ENCODE measurements at regions not wholly inside any gene's neighbourhood (a gene's known extent, or its start where the extent isn't known, plus 50 kb on each side); places are given as distances from the start of the nearest gene placed in this dataset.
"Not testable (repeated sequence)": the region's sequence is repeated elsewhere in the genome, so short reads cannot be mapped to it uniquely, and the experiment has no call there.

DNA sequence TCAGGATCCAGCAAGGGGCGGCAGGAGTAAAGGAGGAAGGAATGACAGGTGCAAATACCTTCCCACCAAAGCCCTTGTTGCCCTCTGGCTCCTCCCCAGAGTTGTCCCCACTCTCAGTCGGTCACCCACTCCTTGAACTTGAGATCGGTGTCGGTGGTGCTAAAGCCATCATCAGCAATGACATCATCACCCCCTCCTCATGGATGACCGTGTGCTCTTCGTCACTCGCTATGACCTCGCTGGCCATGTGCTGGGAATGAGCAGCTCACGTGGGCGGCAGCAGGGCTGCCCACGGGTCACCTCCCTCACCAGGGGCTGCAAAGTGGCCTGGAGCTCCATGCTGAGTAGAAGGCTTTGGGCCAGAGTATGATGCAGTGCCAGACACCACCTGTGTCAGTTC is 405.3 kb downstream of the CACNA1B start:
- TF ChIP-seq RBBP5 (IDR thresholded peaks at IDR 0.05; ENCODE audit: borderline replicate concordance, low read depth, low read length); TEAD4 (IDR thresholded peaks at IDR 0.05; ENCODE audit: low read depth, low read length); POLR2AphosphoS5 (IDR thresholded peaks at IDR 0.05; ENCODE audit: low read depth, low read length); ASH2L (IDR thresholded peaks at IDR 0.05; ENCODE audit: low read length); TCF12 (IDR thresholded peaks at IDR 0.05; ENCODE audit: low read depth, low read length); ATF3 (IDR thresholded peaks at IDR 0.05; ENCODE audit: insufficient read depth, low read depth, low read length); USF2 (IDR thresholded peaks at IDR 0.05; ENCODE audit: low read length): not testable (repeated sequence)
- TF ChIP-seq, protein P1, sequence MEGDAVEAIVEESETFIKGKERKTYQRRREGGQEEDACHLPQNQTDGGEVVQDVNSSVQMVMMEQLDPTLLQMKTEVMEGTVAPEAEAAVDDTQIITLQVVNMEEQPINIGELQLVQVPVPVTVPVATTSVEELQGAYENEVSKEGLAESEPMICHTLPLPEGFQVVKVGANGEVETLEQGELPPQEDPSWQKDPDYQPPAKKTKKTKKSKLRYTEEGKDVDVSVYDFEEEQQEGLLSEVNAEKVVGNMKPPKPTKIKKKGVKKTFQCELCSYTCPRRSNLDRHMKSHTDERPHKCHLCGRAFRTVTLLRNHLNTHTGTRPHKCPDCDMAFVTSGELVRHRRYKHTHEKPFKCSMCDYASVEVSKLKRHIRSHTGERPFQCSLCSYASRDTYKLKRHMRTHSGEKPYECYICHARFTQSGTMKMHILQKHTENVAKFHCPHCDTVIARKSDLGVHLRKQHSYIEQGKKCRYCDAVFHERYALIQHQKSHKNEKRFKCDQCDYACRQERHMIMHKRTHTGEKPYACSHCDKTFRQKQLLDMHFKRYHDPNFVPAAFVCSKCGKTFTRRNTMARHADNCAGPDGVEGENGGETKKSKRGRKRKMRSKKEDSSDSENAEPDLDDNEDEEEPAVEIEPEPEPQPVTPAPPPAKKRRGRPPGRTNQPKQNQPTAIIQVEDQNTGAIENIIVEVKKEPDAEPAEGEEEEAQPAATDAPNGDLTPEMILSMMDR (IDR thresholded peaks at IDR 0.05; ENCODE audit: control extremely low read depth in 1 of 3, insufficient read depth in 1 of 3, low read depth in 1 of 3, low read length in 3 of 3), result not testable (repeated sequence)
